H1 (cell line): ENCODE measurements at regions not wholly inside any gene's neighbourhood (a gene's known extent, or its start where the extent isn't known, plus 50 kb on each side); places are given as distances from the start of the nearest gene placed in this dataset.

Experiments used
- CTCF ChIA-PET: fragments of 300-600 bp; sonication (Branson Sonifier 250); formaldehyde crosslinking; loops from one replicate; lab custom pipeline; 2021; ENCODE audit not compliant: partially characterized antibody; lab: Charles Lee
- POLR2A ChIA-PET: fragments of 300-600 bp; sonication (Branson Sonifier 250); formaldehyde crosslinking; loops from one replicate; lab custom pipeline; 2021; ENCODE audit warnings: inconsistent platforms; ENCODE audit not compliant: partially characterized antibody; lab: Charles Lee
- DNase-seq, 2 experiments: peaks; one replicate each; pipeline versions ENCODE4 v3.0.0 to v3.0.0-alpha.2; 2010 to 2022; ENCODE audit warnings: low spot score in 2 of 2, low read depth in 1 of 2, mixed read lengths in 1 of 2
- FAIRE-seq: peaks from 2 replicates; lab custom pipeline; 2011; peaks lifted over from hg19 to GRCh38; lab: Jason Lieb, UNC
- H2AFZ ChIP-seq: 2 replicates; pipeline ENCODE4 v1.8.1; 2012; ENCODE audit warnings: low read length, inconsistent platforms
- H2AK5ac ChIP-seq: 2 replicates; pipeline ENCODE4 v1.6.1; 2013; ENCODE audit warnings: low read depth, low read length
- H2BK120ac ChIP-seq: replicated peaks from 2 replicates; pipeline ENCODE3; 2013; ENCODE audit warnings: low read depth, low read length, inconsistent platforms
- H2BK12ac ChIP-seq: 2 replicates; pipeline ENCODE4 v1.6.1; 2013; ENCODE audit warnings: low read depth, low read length
- H2BK15ac ChIP-seq: 2 replicates; pipeline ENCODE4 v1.6.1; 2013; ENCODE audit warnings: low read length
- H2BK20ac ChIP-seq: 2 replicates; pipeline ENCODE4 v1.6.1; 2013; ENCODE audit warnings: low read length
- H2BK5ac ChIP-seq: 2 replicates; pipeline ENCODE4 v1.6.1; 2013; ENCODE audit warnings: low read depth, low read length
- H3K14ac ChIP-seq: 2 replicates; pipeline ENCODE4 v1.6.1; 2013; ENCODE audit warnings: inconsistent platforms; ENCODE audit not compliant: insufficient read length
- H3K18ac ChIP-seq: 2 replicates; pipeline ENCODE4 v1.6.1; 2013; ENCODE audit warnings: low read length; ENCODE audit errors: extremely low read depth
- H3K23ac ChIP-seq: 2 replicates; pipeline ENCODE4 v1.6.1; 2013; ENCODE audit warnings: inconsistent platforms; ENCODE audit not compliant: insufficient read length
- H3K23me2 ChIP-seq: 2 replicates; pipeline ENCODE4 v1.6.1; 2013; ENCODE audit warnings: low read depth, low read length
- H3K27ac ChIP-seq: 2 replicates; pipeline ENCODE4 v1.6.1; 2011; ENCODE audit warnings: low read depth, low read length, inconsistent platforms
- H3K27me3 ChIP-seq, 4 experiments: replicated peaks in 1 of 4; 1 replicate in 1 of 4; 2 replicates in 3 of 4; pipeline versions ENCODE4 v1.6.1 to v1.8.1; 2011 to 2013; ENCODE audit warnings: low read length in 3 of 4, mild to moderate bottlenecking in 3 of 4, inconsistent platforms in 2 of 4, mixed read lengths in 2 of 4, moderate library complexity in 1 of 4; ENCODE audit not compliant: control insufficient read depth in 3 of 4, insufficient read depth in 3 of 4; ENCODE audit errors: extremely low read depth in 1 of 4
- H3K36me3 ChIP-seq, 4 experiments: 2 replicates each; pipeline versions ENCODE4 v1.6.1 to v1.8.1; 2011 to 2013; ENCODE audit warnings: mild to moderate bottlenecking in 4 of 4, low read length in 3 of 4, moderate library complexity in 2 of 4, control low read depth in 1 of 4, inconsistent platforms in 1 of 4; ENCODE audit not compliant: insufficient read depth in 4 of 4, control insufficient read depth in 2 of 4
- H3K4ac ChIP-seq: replicated peaks from 2 replicates; pipeline ENCODE3; 2013; ENCODE audit warnings: low read length, low read depth, mixed read lengths, inconsistent platforms; ENCODE audit not compliant: insufficient read length
- H3K4me1 ChIP-seq, 4 experiments: replicated peaks in 1 of 4; 1 replicate in 1 of 4; 2 replicates in 3 of 4; pipeline versions ENCODE4 v1.6.1 to v1.8.1; 2011 to 2013; ENCODE audit warnings: low read length in 3 of 4, inconsistent platforms in 2 of 4, mixed read lengths in 1 of 4; ENCODE audit not compliant: insufficient read depth in 4 of 4, control insufficient read depth in 3 of 4
- H3K4me2 ChIP-seq, 2 experiments: 2 replicates each; pipeline versions ENCODE4 v1.6.1 to v1.8.1; 2011 to 2013; ENCODE audit warnings: low read depth in 2 of 2, low read length in 2 of 2, control low read depth in 1 of 2, inconsistent platforms in 1 of 2, mild to moderate bottlenecking in 1 of 2; ENCODE audit not compliant: insufficient read depth in 1 of 2
- H3K4me3 ChIP-seq, 4 experiments: fragments of 200-600, 300-600 bp in 1 of 4; sonication (generic), shearing (Covaris generic), sonication (Bioruptor Twin) in 1 of 4; 2 replicates each; pipeline versions ENCODE4 v1.5.1 to v1.8.1; 2011 to 2016; ENCODE audit warnings: low read length in 4 of 4, low read depth in 3 of 4, control low read depth in 2 of 4, inconsistent platforms in 2 of 4, mild to moderate bottlenecking in 2 of 4, mixed read lengths in 1 of 4, moderate library complexity in 1 of 4; ENCODE audit not compliant: insufficient read depth in 2 of 4; ENCODE audit errors: extremely low read depth in 1 of 4
- H3K56ac ChIP-seq: replicated peaks from 2 replicates; pipeline ENCODE3; 2013; ENCODE audit warnings: low read depth, mild to moderate bottlenecking, mixed read lengths, low read length, inconsistent platforms; ENCODE audit not compliant: insufficient read length
- H3K79me1 ChIP-seq: 2 replicates; pipeline ENCODE4 v1.6.1; 2013; ENCODE audit warnings: low read depth, low read length, control low read depth
- H3K79me2 ChIP-seq, 2 experiments: 2 replicates each; pipeline versions ENCODE4 v1.6.1 to v1.8.1; 2012 to 2013; ENCODE audit warnings: low read length in 2 of 2, mild to moderate bottlenecking in 2 of 2, inconsistent platforms in 1 of 2; ENCODE audit not compliant: insufficient read depth in 2 of 2, control insufficient read depth in 1 of 2
- H3K9ac ChIP-seq, 4 experiments: replicated peaks in 1 of 4; 1 replicate in 1 of 4; 2 replicates in 3 of 4; pipeline versions ENCODE4 v1.6.1 to v1.8.1; 2011 to 2013; ENCODE audit warnings: low read depth in 3 of 4, low read length in 3 of 4, control low read depth in 2 of 4, mild to moderate bottlenecking in 2 of 4, moderate library complexity in 2 of 4, inconsistent platforms in 1 of 4; ENCODE audit errors: extremely low read depth in 1 of 4
- H3K9me3 ChIP-seq, 2 experiments: 2 replicates each; pipeline versions ENCODE4 v1.6.1 to v1.8.1; 2012 to 2013; ENCODE audit warnings: mild to moderate bottlenecking in 2 of 2, moderate library complexity in 2 of 2, control low read depth in 1 of 2, inconsistent platforms in 1 of 2, low read depth in 1 of 2, low read length in 1 of 2, mixed read lengths in 1 of 2; ENCODE audit not compliant: insufficient read depth in 2 of 2
- H4K20me1 ChIP-seq, 2 experiments: replicated peaks in 1 of 2; 2 replicates each; pipeline versions ENCODE3 to v1.8.1; 2011 to 2013; ENCODE audit warnings: inconsistent platforms in 2 of 2, low read length in 2 of 2, mild to moderate bottlenecking in 1 of 2; ENCODE audit not compliant: insufficient read depth in 2 of 2, control insufficient read depth in 1 of 2
- H4K5ac ChIP-seq: 2 replicates; pipeline ENCODE4 v1.6.1; 2013; ENCODE audit warnings: low read length, low read depth, mixed read lengths, inconsistent platforms; ENCODE audit not compliant: insufficient read length
- H4K8ac ChIP-seq: 2 replicates; pipeline ENCODE4 v1.8.0; 2013; ENCODE audit warnings: mild to moderate bottlenecking, moderate library complexity, low read length, inconsistent platforms; ENCODE audit not compliant: insufficient read depth; ENCODE audit errors: extremely low read depth
- H4K91ac ChIP-seq: replicated peaks from 2 replicates; pipeline ENCODE3; 2013; ENCODE audit warnings: low read length, mixed read lengths, inconsistent platforms; ENCODE audit not compliant: insufficient read length
- CBX5 ChIP-seq: fragments of 300-800, 300-1000 bp; sonication (generic); IDR thresholded peaks from 2 replicates; pipeline ENCODE4 v1.7.1; 2016; ENCODE audit warnings: antibody characterized with exemption, low read length, low read depth
- CHD1 ChIP-seq: IDR thresholded peaks from 2 replicates; pipeline ENCODE4 v1.6.1; 2012; ENCODE audit warnings: low read depth, low read length, improper control_type of control experiment
- CHD2 ChIP-seq: IDR thresholded peaks from 2 replicates; pipeline ENCODE4 v1.6.1; 2012; ENCODE audit warnings: low read length, improper control_type of control experiment
- HDAC2 ChIP-seq, 2 experiments: fragments of 300-600 bp in 1 of 2; sonication (generic) in 1 of 2; IDR thresholded peaks; 2 replicates each; pipeline ENCODE4 v1.6.1; 2011 to 2012; ENCODE audit warnings: low read depth in 2 of 2, low read length in 2 of 2, mild to moderate bottlenecking in 2 of 2, moderate library complexity in 2 of 2, borderline replicate concordance in 1 of 2, inconsistent platforms in 1 of 2
- KDM1A ChIP-seq: fragments of 200-600, 300-600 bp; sonication (generic); IDR thresholded peaks from 2 replicates; pipeline ENCODE4 v1.7.1; 2016; ENCODE audit warnings: mild to moderate bottlenecking, low read length, borderline replicate concordance
- KDM5A ChIP-seq: fragments of 200-600 bp; IDR thresholded peaks from 2 replicates; pipeline ENCODE4 v1.7.1; 2012; ENCODE audit warnings: mild to moderate bottlenecking, low read length, inconsistent platforms, mixed read lengths
- PHF8 ChIP-seq: fragments of 200-600 bp; sonication (generic); conservative IDR thresholded peaks from 2 replicates; pipeline ENCODE4 v1.7.1; 2012; ENCODE audit warnings: low read depth, mild to moderate bottlenecking, inconsistent platforms, low read length, moderate library complexity
- POLR2AphosphoS5 ChIP-seq: IDR thresholded peaks from 2 replicates; pipeline ENCODE4 v1.6.1; 2011; ENCODE audit warnings: low read depth, low read length
- RFX5 ChIP-seq: IDR thresholded peaks from 2 replicates; pipeline ENCODE4 v1.6.1; 2011; ENCODE audit warnings: low read depth, low read length, improper control_type of control experiment, borderline replicate concordance
- SIX5 ChIP-seq: IDR thresholded peaks from 2 replicates; pipeline ENCODE4 v1.6.1; 2011; ENCODE audit warnings: mild to moderate bottlenecking, low read depth, low read length
- SP2 ChIP-seq: IDR thresholded peaks from 2 replicates; pipeline ENCODE4 v1.6.1; 2012; ENCODE audit warnings: mild to moderate bottlenecking, low read length, inconsistent platforms
- TAF1 ChIP-seq: IDR thresholded peaks from 2 replicates; pipeline ENCODE4 v1.6.1; 2011; ENCODE audit warnings: mild to moderate bottlenecking, low read depth, low read length
- WGBS, 2 experiments: shearing (Covaris generic) in 1 of 2; methylation state at CpG; one replicate each; pipeline versions ENCODE4 v1.1.6 to v1.1.7; 2013 to 2015; ENCODE audit warnings: low lambda C conversion rate in 2 of 2, mixed read lengths in 2 of 2, inconsistent platforms in 1 of 2, low coverage in 1 of 2, missing lambda C conversion rate in 1 of 2; ENCODE audit not compliant: insufficient replicate concordance in 2 of 2, insufficient coverage in 1 of 2, insufficient read length in 1 of 2; ENCODE audit errors: extremely low coverage in 1 of 2, missing lambda C conversion rate in 1 of 2; 5-methylcytosine and 5-hydroxymethylcytosine counted together

DNA sequence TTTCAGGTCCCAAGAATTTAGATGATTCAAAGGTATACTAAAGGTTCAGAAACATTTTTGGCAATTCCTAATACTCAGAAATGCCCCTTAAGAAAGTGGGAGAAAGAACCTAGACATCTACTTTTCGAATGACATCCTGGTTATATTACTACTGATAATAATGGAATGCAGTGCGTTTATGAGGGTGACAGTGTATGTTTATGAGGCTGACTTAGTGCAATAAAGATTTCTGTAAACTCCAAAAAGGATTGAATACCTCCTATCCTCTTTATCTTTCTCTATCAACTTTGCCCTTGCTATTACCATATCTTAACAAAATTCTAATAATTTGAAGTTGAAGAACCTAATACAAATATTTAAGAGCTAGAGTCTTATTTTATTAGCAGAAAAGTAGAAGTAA, 348.9 kb upstream of the EPHA6 start:
- no peaks in the 10 kb centered on the region for H3K4me1 ChIP-seq
- H3K27ac ChIP-seq, result no peak overlapping the region
- H3K9me3 ChIP-seq, result no peaks in the 10 kb centered on the region
- no peak overlapping the region for H3K56ac ChIP-seq
- H4K8ac ChIP-seq, result no peak overlapping the region
- H4K20me1 ChIP-seq, result no peaks in the 10 kb centered on the region
- no peaks in the 10 kb centered on the region for H3K36me3 ChIP-seq
- H2BK15ac ChIP-seq, result no peak overlapping the region
- H3K14ac ChIP-seq, result no peak overlapping the region
- H4K91ac ChIP-seq, result no peak overlapping the region
- no peak overlapping the region for H4K5ac ChIP-seq
- TF ChIP-seq KDM5A (no peak), SP2 (no peak), CBX5 (no peak), POLR2AphosphoS5 (no peak), RFX5 (no peak), TAF1 (no peak), SIX5 (no peak), KDM1A (no peak), CHD1 (no peak), CHD2 (no peak), PHF8 (no peak), HDAC2 (IDR thresholded peaks at IDR 0.05; ENCODE audit: borderline replicate concordance in 1 of 2, low read depth in 2 of 2, low read length in 2 of 2) (no peak)
- H3K27me3 ChIP-seq, result no peaks in the 10 kb centered on the region
- H3K23me2 ChIP-seq, result no peaks in the 10 kb centered on the region
- H2BK120ac ChIP-seq, result no peak overlapping the region
- H2BK5ac ChIP-seq, result no peak overlapping the region
- 89% methylated on average over 2 of the region's 2 CpGs; no CpG with 5 or more reads in 1 of the 2 experiments for WGBS, 2 experiments
- DNase-seq (no peak), FAIRE-seq (no peak)
- no peaks in the 10 kb centered on the region for H3K79me2 ChIP-seq
- H3K4me3 ChIP-seq, result no peak overlapping the region
- H2BK20ac ChIP-seq, result no peak overlapping the region
- H2BK12ac ChIP-seq, result no peak overlapping the region
- H3K79me1 ChIP-seq, result no peaks in the 10 kb centered on the region
- ChIA-PET POLR2A (no interaction called here), CTCF (no interaction called here)
- H2AFZ ChIP-seq, result no peak overlapping the region
- H3K4me2 ChIP-seq, result no peak overlapping the region
- no peak overlapping the region for H2AK5ac ChIP-seq
- no peak overlapping the region for H3K18ac ChIP-seq
- no peak overlapping the region for H3K9ac ChIP-seq
- no peak overlapping the region for H3K4ac ChIP-seq
- no peak overlapping the region for H3K23ac ChIP-seq
